ENCODE measurements at regions not wholly inside any gene's neighbourhood (a gene's known extent, or its start where the extent isn't known, plus 50 kb on each side); places are given as distances from the start of the nearest gene placed in this dataset.

DNA sequence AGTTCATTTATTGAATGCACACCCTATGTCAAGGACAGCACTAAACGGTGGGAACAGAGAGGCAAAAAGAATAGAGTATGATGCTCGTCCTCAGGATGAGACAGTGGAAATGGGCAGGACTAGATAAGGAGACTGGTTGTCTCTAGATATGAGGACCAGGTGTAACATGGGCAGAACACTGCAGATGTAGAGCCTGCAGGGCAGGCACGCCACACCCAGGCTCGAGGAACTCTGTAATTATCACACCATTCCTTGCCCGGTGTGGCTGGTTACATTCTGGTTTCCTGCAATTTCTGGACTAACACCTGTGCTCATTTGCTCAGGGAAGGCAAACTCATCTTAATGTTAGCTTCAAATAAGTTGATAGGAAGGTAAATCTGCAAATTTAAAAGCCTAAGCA, 334.4 kb downstream of the DHX15 start:
- intact Hi-C loops (cut with DNase I): no loop called here
- no peaks in the 10 kb centered on the region for H3K4me1 ChIP-seq
- H3K4me3 ChIP-seq: no peak overlapping the region
- H3K9me3 ChIP-seq: no peaks in the 10 kb centered on the region
- TF ChIP-seq, protein P1, sequence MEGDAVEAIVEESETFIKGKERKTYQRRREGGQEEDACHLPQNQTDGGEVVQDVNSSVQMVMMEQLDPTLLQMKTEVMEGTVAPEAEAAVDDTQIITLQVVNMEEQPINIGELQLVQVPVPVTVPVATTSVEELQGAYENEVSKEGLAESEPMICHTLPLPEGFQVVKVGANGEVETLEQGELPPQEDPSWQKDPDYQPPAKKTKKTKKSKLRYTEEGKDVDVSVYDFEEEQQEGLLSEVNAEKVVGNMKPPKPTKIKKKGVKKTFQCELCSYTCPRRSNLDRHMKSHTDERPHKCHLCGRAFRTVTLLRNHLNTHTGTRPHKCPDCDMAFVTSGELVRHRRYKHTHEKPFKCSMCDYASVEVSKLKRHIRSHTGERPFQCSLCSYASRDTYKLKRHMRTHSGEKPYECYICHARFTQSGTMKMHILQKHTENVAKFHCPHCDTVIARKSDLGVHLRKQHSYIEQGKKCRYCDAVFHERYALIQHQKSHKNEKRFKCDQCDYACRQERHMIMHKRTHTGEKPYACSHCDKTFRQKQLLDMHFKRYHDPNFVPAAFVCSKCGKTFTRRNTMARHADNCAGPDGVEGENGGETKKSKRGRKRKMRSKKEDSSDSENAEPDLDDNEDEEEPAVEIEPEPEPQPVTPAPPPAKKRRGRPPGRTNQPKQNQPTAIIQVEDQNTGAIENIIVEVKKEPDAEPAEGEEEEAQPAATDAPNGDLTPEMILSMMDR (IDR thresholded peaks at IDR 0.05): no peak
- no peak for DNase-seq
- H3K36me3 ChIP-seq: no peaks in the 10 kb centered on the region
- no peak overlapping the region for H3K27ac ChIP-seq
- no peak overlapping the region for H3K9ac ChIP-seq (ENCODE audit: low read depth in 2 of 2, low read length in 2 of 2)
- H3K27me3 ChIP-seq: no peaks in the 10 kb centered on the region

DNA sequence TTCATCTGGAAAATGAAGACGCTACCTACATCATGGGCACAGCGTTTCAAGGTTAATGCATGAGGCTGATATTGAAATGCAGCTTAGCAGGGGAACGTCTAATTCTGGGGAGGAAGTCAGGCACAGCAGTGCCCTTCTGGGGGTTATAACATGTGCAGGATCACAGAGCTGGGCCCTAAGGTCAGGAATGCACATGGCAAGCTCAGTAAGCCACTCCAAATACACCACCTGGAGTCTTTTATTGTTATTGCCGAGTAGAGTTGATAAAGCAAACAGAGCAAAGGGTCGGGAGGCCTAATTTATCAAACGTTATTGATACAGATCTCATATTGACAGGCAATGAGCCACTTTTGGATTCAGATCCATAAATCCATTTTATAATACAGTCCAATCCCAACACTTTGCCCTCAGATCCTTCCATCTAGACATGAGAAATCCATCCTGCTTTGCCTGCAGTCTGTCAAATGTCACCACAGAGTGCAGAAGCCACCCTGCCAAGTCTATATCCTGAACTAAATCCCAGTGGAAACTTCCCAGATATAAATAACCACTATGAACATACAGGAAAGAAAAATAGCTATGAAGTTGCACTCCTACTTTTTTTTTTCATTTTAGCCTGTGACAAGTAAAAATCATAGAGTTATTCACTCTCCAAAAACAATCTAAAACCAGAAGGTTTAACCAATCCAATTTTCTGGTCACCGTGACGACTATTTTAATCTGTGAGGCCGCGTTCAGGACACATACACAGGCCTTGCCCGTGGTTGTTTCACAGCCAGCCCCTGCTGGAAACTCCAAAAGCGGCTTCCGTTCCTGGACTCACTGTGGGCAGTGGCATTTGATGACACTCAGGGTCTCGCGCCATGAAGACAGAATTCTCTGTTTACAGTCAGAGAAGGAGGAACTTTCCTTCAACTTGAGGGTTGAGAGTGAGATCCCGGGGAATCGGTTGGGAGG, 335.4 kb downstream of the DHX15 start:
- DNase-seq: no peak
- intact Hi-C loops (cut with DNase I): no loop called here

DNA sequence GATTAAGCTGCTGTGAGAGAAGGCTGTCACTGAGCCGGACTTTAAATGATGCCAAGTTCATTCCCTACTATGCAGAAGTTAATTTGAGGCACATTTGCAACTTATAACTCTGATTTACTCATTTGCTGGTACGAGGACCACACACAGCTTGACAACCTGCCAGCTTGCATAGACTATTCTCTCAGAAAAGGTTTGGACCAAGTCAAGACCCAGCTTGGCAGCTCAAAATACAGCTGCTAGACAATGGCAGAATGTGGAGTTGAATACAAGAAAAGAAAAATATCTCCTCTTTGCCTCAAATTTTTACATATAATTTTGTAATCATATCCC, 338.9 kb downstream of the DHX15 start:
- Histone ChIP-seq H3K27me3 (no peaks in the 10 kb centered on the region), H3K9ac (ENCODE audit: low read depth in 2 of 2, low read length in 2 of 2) (no peak overlapping the region), H3K36me3 (no peaks in the 10 kb centered on the region), H3K4me1 (no peaks in the 10 kb centered on the region), H3K27ac (no peak overlapping the region), H3K9me3 (no peaks in the 10 kb centered on the region), H3K4me3 (no peak overlapping the region)
- intact Hi-C loops (cut with DNase I): no loop called here
- TF ChIP-seq, protein P1 (IDR thresholded peaks at IDR 0.05): no peak
- no peak for DNase-seq

More for the DNA sequence above, 335.4 kb downstream of the DHX15 start:
- Histone ChIP-seq H3K27me3 (no peaks in the 10 kb centered on the region), H3K9ac (ENCODE audit: low read depth in 2 of 2, low read length in 2 of 2) (no peak overlapping the region), H3K9me3 (no peaks in the 10 kb centered on the region), H3K4me1 (no peaks in the 10 kb centered on the region), H3K36me3 (no peaks in the 10 kb centered on the region), H3K27ac (no peak overlapping the region), H3K4me3 (no peak overlapping the region)
- TF ChIP-seq, protein P1 (IDR thresholded peaks at IDR 0.05): no peak

DNA sequence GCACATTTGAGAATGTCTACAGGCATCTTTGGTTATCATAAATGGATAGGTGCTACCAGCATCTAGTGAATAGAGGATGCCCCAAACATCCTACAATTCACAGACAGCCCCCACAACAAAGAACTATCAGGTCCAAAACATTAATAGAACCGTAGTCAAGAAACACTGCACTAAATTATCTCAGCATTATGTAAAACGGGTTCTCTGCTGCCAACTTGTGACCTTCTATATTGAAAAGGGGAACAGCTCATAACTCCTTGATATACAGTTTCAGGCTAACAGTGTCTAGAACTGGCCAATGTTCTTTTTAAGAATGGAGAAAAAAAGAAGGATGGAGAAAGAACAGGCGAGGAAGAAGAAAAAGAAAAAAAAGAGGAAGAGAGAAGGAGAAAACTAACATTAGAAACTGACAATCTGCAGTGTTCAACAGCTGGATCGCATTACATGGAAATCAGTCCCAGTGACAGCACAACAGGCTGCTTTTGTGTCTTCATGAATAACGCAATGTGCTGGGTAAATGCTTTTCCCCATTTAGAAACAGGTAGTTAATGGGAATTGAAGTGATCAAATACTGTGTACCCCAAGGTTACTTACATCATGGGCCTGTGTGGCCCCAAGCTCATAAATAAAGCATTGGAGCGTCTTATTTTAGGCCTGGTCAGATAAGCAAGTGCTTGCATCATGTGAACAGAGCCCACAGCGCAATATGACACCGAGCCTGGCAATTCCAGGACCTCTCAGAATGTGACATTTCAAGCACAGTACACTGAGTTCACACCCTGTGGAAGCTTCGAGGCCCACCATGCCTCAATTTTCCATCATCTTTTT, 339.5 kb downstream of the DHX15 start:
- no peaks in the 10 kb centered on the region for H3K36me3 ChIP-seq
- H3K9me3 ChIP-seq: no peaks in the 10 kb centered on the region
- no peaks in the 10 kb centered on the region for H3K4me1 ChIP-seq
- TF ChIP-seq, protein P1 (IDR thresholded peaks at IDR 0.05): no peak
- no peaks in the 10 kb centered on the region for H3K27me3 ChIP-seq
- no peak overlapping the region for H3K27ac ChIP-seq
- intact Hi-C loops (cut with DNase I): no loop called here
- no peak overlapping the region for H3K9ac ChIP-seq (ENCODE audit: low read depth in 2 of 2, low read length in 2 of 2)
- H3K4me3 ChIP-seq: no peak overlapping the region
- DNase-seq: no peak

DNA sequence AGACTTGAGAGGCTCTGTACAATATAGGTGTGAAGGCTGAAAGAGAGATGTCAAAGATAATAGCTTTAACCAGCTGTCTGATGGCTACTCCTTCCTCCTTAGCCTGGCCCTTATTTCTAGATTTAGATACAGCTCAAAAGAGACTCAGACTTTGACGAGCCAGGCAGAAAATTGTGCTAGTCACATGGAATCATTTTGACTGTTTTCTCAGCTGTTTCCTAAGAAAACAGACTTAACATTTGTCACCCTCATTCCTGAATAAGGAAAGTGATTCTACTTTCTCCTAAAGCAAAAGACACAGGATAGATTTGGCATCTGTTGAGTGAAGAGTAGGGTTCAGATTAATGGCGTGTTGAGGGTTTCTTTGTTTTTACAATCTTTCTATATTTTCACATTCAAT, 340.7 kb downstream of the DHX15 start:
- Histone ChIP-seq H3K4me3 (no peak overlapping the region), H3K9me3 (no peaks in the 10 kb centered on the region), H3K9ac (ENCODE audit: low read depth in 2 of 2, low read length in 2 of 2) (no peak overlapping the region), H3K27ac (no peak overlapping the region), H3K36me3 (no peaks in the 10 kb centered on the region), H3K27me3 (no peaks in the 10 kb centered on the region), H3K4me1 (no peaks in the 10 kb centered on the region)
- TF ChIP-seq, protein P1 (IDR thresholded peaks at IDR 0.05): no peak
- intact Hi-C loops (cut with DNase I): no loop called here
- DNase-seq: no peak

Measured in colonic mucosa (tissue), 4 donors.